ENCODE measurements at regions not wholly inside any gene's neighbourhood (a gene's known extent, or its start where the extent isn't known, plus 50 kb on each side); places are given as distances from the start of the nearest gene placed in this dataset.

DNA sequence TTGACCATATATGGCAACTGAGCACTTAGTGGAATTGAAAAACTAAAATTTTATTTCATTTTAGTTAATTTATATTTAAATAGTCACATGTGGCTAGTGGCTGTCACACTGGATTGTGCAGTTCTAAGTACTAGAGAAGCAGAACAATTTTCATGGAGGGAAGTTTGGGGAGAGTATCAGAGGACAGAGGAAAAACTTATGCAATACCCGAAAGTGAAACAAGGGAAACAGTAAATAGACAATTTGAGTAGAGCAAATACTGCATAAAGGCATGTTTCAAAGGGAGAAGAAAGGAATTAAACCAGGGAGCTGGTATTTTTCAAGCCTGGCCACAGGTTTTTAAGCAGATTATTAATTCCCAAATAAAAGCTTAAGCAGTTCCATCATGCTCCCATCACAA lies 590.5 kb upstream of the RORB start:
- Histone ChIP-seq H3K14ac (replicated peaks; ENCODE audit: low read depth, low read length) (no peak overlapping the region), H2BK20ac (ENCODE audit: low read depth, low read length) (no peak overlapping the region), H3K4me3 (ENCODE audit: insufficient read depth, low read depth, low read length) (no peak overlapping the region), H3K9me3 (ENCODE audit: control insufficient read depth, insufficient read depth, low read length) (no peaks in the 10 kb centered on the region; the same call in 1 of the 2 replicates), H4K20me1 (ENCODE audit: insufficient read depth, low read length) (no peaks in the 10 kb centered on the region), H3K9ac (ENCODE audit: low read depth, low read length) (no peak overlapping the region), H3K27me3 (ENCODE audit: control insufficient read depth, insufficient read depth, low read length) (no peaks in the 10 kb centered on the region), H2BK120ac (ENCODE audit: low read depth, low read length) (no peak overlapping the region), H4K5ac (ENCODE audit: low read depth, low read length) (no peak overlapping the region), H2BK5ac (ENCODE audit: low read depth, low read length, poor library complexity, severe bottlenecking) (no peak overlapping the region), H3K4ac (ENCODE audit: low read depth, low read length) (no peak overlapping the region), H3K79me1 (ENCODE audit: low read depth in 1 of 2, low read length in 2 of 2) (no peaks in the 10 kb centered on the region), H3K18ac (ENCODE audit: low read depth, low read length) (no peak overlapping the region), H3K36me3 (ENCODE audit: control insufficient read depth, insufficient read depth, low read length) (no peaks in the 10 kb centered on the region), H3K56ac (ENCODE audit: extremely low read depth, insufficient read depth, low read length) (no peak overlapping the region), H3K4me2 (ENCODE audit: low read depth, low read length) (no peak overlapping the region), H3K23ac (ENCODE audit: low read depth, low read length) (no peak overlapping the region), H2BK15ac (ENCODE audit: low read depth, low read length) (no peak overlapping the region), H3K27ac (ENCODE audit: insufficient read depth, low read length) (no peak overlapping the region), H4K8ac (ENCODE audit: low read depth in 2 of 2, low read length in 2 of 2) (no peak overlapping the region), H2AFZ (replicated peaks; ENCODE audit: low read length, poor library complexity) (no peak overlapping the region), H2AK9ac (replicated peaks; ENCODE audit: low read depth, low read length, poor library complexity) (no peak overlapping the region), H2AK5ac (ENCODE audit: low read depth, low read length) (no peak overlapping the region), H3K9me1 (ENCODE audit: insufficient read depth, low read length) (no peaks in the 10 kb centered on the region), H3K4me1 (ENCODE audit: control insufficient read depth, insufficient read depth, low read length) (no peaks in the 10 kb centered on the region), H4K91ac (ENCODE audit: insufficient read depth, low read depth, low read length) (no peak overlapping the region)
- dilution Hi-C loops (cut with HindIII; ENCODE audit: low sequenced_read_pairs, unreplicated experiment) (no loop called here), in situ Hi-C loops (cut with MboI; ENCODE audit: low sequenced_read_pairs) (no loop called here), intact Hi-C loops (cut with micrococcal nuclease) (no loop called here)
- WGBS, 2 experiments (ENCODE audit: extremely low coverage in 2 of 2, insufficient read length in 1 of 2), result no CpG with 5 or more reads among the region's 1 CpG
- TF ChIP-seq MAZ (IDR thresholded peaks at IDR 0.05; ENCODE audit: borderline replicate concordance, low read depth, low read length), result no peak
- no peak for TF ChIP-seq SMC3 (IDR thresholded peaks at IDR 0.05; ENCODE audit: low read depth, low read length)
- TF ChIP-seq FOS (IDR thresholded peaks at IDR 0.05; ENCODE audit: low read depth, low read length), result no peak
- TF ChIP-seq, protein P1, sequence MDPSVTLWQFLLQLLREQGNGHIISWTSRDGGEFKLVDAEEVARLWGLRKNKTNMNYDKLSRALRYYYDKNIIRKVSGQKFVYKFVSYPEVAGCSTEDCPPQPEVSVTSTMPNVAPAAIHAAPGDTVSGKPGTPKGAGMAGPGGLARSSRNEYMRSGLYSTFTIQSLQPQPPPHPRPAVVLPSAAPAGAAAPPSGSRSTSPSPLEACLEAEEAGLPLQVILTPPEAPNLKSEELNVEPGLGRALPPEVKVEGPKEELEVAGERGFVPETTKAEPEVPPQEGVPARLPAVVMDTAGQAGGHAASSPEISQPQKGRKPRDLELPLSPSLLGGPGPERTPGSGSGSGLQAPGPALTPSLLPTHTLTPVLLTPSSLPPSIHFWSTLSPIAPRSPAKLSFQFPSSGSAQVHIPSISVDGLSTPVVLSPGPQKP (IDR thresholded peaks at IDR 0.05; ENCODE audit: borderline replicate concordance, low read depth, low read length), result no peak
- TF ChIP-seq CEBPB (IDR thresholded peaks at IDR 0.05; ENCODE audit: low read depth, low read length), result no peak
- TF ChIP-seq MAFK (IDR thresholded peaks at IDR 0.05; ENCODE audit: low read depth, low read length), result no peak
- no peak for TF ChIP-seq NFE2L2 (IDR thresholded peaks at IDR 0.05; ENCODE audit: low read depth, low read length)
- TF ChIP-seq CHD1 (IDR thresholded peaks at IDR 0.05; ENCODE audit: low read depth, low read length), result no peak
- TF ChIP-seq POLR2A (IDR thresholded peaks at IDR 0.05; ENCODE audit: low read depth, low read length), result no peak
- TF ChIP-seq, protein P2, sequence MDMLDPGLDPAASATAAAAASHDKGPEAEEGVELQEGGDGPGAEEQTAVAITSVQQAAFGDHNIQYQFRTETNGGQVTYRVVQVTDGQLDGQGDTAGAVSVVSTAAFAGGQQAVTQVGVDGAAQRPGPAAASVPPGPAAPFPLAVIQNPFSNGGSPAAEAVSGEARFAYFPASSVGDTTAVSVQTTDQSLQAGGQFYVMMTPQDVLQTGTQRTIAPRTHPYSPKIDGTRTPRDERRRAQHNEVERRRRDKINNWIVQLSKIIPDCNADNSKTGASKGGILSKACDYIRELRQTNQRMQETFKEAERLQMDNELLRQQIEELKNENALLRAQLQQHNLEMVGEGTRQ (IDR thresholded peaks at IDR 0.05; ENCODE audit: low read depth, low read length), result no peak
- TF ChIP-seq RCOR1 (IDR thresholded peaks at IDR 0.05; ENCODE audit: insufficient replicate concordance, low read length), result no peak
- TF ChIP-seq BHLHE40 (IDR thresholded peaks at IDR 0.05; ENCODE audit: low read depth, low read length), result no peak
- TF ChIP-seq RFX5 (IDR thresholded peaks at IDR 0.05; ENCODE audit: low read depth, low read length), result no peak
- no peak for TF ChIP-seq MXI1 (IDR thresholded peaks at IDR 0.05; ENCODE audit: borderline replicate concordance, low read depth, low read length)
- TF ChIP-seq, protein P3, sequence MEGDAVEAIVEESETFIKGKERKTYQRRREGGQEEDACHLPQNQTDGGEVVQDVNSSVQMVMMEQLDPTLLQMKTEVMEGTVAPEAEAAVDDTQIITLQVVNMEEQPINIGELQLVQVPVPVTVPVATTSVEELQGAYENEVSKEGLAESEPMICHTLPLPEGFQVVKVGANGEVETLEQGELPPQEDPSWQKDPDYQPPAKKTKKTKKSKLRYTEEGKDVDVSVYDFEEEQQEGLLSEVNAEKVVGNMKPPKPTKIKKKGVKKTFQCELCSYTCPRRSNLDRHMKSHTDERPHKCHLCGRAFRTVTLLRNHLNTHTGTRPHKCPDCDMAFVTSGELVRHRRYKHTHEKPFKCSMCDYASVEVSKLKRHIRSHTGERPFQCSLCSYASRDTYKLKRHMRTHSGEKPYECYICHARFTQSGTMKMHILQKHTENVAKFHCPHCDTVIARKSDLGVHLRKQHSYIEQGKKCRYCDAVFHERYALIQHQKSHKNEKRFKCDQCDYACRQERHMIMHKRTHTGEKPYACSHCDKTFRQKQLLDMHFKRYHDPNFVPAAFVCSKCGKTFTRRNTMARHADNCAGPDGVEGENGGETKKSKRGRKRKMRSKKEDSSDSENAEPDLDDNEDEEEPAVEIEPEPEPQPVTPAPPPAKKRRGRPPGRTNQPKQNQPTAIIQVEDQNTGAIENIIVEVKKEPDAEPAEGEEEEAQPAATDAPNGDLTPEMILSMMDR (conservative IDR thresholded peaks at IDR 0.05; ENCODE audit: low read depth, low read length), result no peak
- no peak for TF ChIP-seq RAD21 (IDR thresholded peaks at IDR 0.05; ENCODE audit: low read length)
- no peak for DNase-seq
- ChIA-PET POLR2A (ENCODE audit: unreplicated experiment) (no interaction called here), CTCF (no interaction called here)
- no TSS peak for BruUV-seq (replicated peaks)
- ATAC-seq (ENCODE audit: low read depth), result no peak

Measured in IMR-90 (cell line).